GM19452 (cell line): ENCODE measurements at regions not wholly inside any gene's neighbourhood (a gene's known extent, or its start where the extent isn't known, plus 50 kb on each side); places are given as distances from the start of the nearest gene placed in this dataset.

Source experiments
- ATAC-seq: cut with Tn5 transposase; IDR thresholded peaks from one replicate; pipeline ENCODE4 v1.9.1; 2021; ENCODE audit not compliant: unreplicated experiment

GRCh38 chr16:80489173-80489572 is 51.6 kb upstream of the DYNLRB2 start:
- no peak for ATAC-seq

GRCh38 chr16:80488167-80488566 is 52.6 kb upstream of the DYNLRB2 start:
- ATAC-seq = no peak

DNA sequence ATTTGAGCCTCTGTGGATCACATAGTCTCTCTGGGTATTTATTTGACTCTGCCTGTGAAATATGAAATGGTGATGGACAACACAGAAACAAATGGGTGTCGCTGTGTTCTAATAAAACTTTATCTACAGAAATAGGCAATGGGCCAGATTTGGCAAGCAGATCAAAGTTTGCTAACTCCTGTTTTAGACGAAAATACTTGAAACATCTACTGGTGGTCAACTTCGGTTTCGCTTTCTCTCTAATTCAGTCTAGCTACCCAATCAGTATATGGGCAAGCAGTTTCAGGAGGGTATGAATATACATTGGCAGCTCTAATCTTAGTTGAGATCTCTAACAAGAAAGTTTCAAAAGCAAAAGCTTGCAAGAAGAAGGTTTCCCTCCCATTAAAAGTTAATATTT is 60.1 kb upstream of the DYNLRB2 start:
- ATAC-seq = peak; percentile 92

- no peak for ATAC-seq
Measured at GRCh38 chr16:80477838-80478237, 63.0 kb upstream of the DYNLRB2 start.

DNA sequence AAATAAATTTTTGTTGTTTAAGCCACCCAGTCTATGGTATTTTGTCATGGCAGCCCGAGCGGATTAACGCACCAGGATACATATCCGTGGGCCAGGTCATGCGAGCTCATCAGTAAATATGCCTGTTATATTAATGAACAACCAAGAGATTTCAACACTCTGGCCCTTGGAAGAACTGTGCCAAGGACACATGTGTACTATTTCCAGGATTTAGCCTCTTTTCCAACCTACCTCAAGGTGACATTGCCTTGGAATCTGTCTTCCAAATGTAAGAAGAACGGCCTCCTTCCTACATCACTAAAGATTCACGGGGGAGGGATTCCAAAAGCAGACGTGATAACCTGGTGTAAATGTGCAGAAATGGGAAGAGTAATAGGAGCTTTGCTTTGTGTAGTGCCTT is 72.8 kb upstream of the DYNLRB2 start:
- ATAC-seq = no peak

- peak; percentile 73 for ATAC-seq
Measured at GRCh38 chr16:80466024-80466987, 74.5 kb upstream of the DYNLRB2 start.

DNA sequence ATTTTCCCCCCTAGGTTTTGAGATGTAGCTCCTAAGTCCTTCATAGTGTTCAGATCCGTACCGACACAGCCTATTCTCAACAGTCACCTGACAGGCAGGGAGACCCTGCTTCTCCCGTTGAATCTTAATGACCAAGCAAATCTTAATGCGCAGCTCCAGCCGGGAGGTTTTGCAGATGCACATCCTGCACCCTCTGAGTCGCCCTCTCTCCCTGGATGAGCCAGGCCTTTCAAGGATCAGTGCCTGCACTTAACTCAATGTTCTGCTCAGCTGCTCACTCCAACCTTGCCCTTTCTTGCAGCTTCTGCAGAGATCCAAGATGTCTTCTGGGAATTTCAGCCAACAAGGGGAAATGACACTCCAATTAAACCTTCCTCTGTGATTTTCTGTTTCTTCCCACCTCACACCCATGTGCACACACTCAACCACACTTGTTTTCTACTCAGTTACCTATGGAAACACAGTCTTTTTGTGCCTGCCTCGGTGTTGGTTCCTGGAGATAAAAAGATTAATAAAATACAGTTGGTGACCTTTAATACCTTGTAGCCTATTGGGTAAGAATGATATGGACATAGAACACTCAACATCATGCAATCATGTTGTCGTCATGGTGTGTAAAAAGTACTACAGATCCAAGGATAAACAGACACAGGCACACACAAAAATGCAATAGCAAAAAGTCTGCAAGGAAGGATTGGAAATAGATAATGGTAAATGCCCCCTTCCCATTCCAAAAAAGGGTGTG is 76.9 kb upstream of the DYNLRB2 start:
- ATAC-seq = no peak

DNA sequence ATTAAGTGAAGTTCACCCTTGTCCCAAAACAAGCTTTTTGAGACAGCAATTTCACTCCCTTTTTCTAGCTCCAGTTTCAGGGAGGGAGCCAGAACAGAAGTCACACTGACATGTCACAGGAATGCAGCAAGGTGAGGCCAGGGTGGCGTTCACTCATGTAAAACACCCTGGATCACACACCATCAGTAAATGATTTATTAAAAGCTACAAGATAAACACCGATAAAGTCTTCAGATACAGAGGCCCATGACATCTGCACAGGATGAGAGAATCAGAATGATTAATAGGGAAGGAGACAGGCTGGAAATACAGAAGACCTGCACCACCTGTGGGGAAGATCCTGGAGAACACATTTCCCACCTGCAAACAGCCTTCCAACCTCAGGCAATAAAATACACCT is 77.5 kb upstream of the DYNLRB2 start:
- no peak for ATAC-seq

- ATAC-seq = no peak
Measured at GRCh38 chr16:80462917-80463316, 77.9 kb upstream of the DYNLRB2 start.

DNA sequence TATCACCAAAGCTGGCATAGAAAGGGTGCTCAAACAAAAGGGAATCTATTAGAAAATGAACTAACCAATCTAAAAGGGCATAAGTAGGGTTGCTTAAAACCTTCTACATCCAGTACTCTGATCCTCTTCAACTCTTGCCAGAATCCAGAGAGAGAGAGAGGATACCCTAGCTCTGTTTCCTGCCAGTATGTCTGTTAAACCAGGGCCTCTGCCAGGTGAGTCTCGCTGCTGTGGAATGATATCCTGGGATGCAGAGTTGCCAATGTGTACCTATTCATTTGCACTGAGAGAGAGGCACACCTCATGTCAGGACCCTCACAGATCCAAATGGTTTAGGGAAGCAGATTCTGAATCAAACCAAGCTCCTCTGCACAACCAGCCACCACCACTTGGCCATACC is 79.8 kb upstream of the DYNLRB2 start:
- ATAC-seq = no peak

DNA sequence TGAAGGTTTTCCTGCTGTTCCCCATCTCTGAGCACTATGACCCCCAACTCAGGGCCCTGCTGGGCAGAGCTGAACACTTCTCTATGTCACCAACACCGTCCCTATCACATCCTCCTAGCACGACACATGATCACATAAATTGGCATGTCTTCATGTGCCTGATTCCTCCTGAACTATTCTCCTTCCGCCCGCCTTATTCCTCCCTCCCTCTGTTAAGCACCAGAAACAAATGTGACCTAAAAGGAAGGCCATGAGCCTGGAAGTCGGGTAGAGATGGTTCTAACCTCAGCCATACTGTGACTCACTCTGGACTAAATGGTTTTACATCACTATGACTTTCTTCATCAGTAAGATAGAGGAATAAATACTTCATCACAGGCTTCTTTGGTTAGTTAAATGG is 80.8 kb upstream of the DYNLRB2 start:
- ATAC-seq = no peak

DNA sequence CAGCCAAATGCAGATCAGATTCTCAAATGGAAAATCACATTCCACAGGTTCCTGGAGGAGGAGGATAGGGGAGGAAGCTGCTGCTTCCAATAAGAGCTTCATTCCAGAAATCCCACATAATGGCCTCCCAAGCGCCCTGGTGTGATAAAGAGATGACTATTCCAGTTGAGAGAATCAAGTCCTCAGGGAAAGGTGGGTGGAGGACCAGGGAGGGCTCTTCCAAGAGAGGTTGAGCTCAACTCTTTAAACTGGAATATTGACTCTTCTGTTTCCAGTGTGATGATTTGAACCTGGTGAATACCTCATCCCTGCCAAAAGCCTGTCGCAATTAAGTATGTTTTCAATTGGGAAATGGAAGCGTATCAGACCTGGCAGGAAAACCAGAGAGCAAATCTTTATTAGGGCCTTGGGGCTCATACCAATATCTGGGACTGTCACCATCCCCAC is 81.4 kb upstream of the DYNLRB2 start:
- ATAC-seq = no peak

DNA sequence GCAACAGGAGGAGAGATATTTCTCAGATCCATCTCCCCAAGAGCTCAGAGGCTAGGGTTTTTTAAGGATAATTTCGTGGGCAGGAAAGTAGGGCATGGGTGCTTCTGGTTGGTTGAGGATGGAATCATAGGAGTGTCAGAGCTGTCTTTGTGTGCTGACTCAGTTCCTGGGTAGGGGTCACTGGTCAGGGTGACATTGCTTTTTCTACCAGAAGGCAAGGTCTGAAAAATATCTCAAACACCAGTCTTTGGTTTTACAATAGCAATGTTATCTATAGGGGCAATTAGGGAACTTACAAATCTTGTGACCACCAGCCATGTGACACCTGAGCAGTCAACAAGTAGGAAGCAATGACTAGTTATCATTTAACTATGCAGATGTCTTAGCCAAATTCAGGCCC is 82.9 kb upstream of the DYNLRB2 start:
- ATAC-seq = no peak

DNA sequence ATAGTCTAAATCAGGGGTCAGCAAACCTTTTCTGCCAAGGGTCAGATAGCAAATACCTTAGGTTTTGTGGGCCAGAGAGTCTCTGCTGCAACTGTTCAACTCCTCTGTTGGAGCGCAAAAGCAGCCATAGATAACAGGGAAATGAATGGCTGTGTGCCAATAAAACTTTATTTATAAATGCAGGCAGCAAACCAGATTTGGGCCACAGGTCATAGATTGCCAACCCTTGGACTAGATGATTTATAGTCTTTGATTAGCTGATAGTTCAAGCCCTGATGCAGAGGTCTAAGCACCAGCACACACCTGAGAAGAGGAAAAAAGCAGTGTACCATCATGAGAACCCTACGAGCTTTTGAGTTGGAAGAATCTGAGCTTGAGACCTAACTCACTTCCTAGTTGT is 86.0 kb upstream of the DYNLRB2 start:
- no peak for ATAC-seq

DNA sequence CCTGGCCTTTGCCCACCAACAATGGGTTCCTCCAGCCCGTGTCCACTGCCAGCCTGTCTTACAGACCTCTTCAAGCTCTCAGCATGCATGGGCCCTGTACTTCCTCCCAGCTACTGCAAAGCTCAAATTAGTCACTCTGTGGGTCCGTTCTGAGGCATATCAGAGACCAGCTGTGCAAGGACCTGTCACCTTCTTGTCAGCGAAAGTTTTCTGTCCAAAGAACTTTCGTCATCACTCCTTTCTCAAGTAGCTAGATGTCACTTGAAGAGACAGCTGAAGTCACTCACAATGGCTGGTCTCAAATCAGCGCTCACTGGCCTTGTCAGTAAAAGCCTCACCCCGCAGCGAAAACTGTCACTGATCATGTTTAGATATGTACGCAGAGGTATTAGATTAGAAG is 91.4 kb upstream of the DYNLRB2 start:
- ATAC-seq = no peak

DNA sequence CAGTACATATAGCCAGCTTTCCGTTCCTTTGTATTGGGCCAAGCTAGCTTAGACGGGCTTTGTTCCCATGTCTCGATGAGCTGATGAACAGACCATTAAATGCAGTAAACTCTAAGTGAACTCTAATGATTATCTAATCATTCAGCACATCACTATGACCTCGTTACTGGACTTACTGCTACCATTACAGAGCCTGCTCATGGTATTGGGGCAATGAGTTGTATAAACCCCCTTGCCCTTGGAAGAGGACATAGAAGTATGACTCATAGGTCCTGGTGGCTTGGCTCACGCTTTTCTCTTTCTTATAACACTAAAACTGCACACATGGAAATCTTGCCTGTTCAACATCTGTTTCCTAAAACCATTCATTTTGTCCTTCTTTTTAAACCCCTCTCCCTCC is 93.6 kb upstream of the DYNLRB2 start:
- no peak for ATAC-seq

- no peak for ATAC-seq
Measured at GRCh38 chr16:80442779-80443178, 98.0 kb upstream of the DYNLRB2 start.

GRCh38 chr16:80441935-80442334 is 98.9 kb upstream of the DYNLRB2 start:
- ATAC-seq = peak; percentile 91

- no peak for ATAC-seq
Measured at GRCh38 chr16:80440667-80441066, 100.1 kb upstream of the DYNLRB2 start.

DNA sequence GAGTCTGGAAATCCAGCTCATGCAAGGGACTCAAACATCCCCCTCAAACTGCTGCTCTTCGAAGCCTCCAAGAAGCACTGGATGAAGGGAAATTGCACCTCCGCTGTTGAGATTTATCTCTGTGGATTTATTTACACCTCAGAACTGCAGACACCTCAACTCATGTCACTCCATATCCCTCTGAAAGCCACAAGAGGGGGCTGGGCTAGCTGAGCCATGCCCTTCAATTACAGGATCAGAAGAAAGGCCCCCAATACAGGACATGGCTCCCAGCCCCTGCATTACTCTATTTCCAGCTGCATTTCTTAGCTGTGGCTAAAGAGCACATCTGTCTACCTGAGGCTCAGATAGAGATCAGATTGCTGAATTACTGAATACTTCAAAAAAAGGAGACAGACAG is 103.1 kb upstream of the DYNLRB2 start:
- no peak for ATAC-seq

DNA sequence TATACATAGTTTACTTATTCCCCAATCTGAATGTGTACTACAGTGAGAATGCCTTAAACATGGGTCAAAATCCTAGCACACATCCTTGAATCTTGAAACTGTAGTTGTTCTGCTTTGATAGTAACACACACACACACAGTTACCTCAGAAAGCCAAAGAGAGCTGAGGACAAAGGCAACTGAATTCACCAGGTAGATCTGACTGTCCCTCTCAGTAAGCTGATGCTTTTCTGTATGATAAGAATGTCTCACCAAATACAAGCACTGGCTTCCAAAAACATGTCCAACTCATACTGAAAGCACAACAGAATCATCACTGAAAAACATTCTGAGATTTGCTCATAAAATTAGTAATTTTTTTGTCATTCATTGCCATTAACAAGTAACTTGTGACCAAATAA is 104.3 kb upstream of the DYNLRB2 start:
- ATAC-seq = no peak

- ATAC-seq = no peak
Measured at GRCh38 chr16:80433623-80434022, 107.2 kb upstream of the DYNLRB2 start.
